WERI-Rb-1 (cell line): ENCODE measurements at regions not wholly inside any gene's neighbourhood (a gene's known extent, or its start where the extent isn't known, plus 50 kb on each side); places are given as distances from the start of the nearest gene placed in this dataset.
"Not testable (repeated sequence)": the region's sequence is repeated elsewhere in the genome, so short reads cannot be mapped to it uniquely, and the experiment has no call there.

Experiments used
- DNase-seq: peaks from one replicate; pipeline ENCODE4 v3.0.0-alpha.2; 2020
- H3K27ac ChIP-seq: fragments of 250-450 bp; sonication (Bioruptor Pico); 2 replicates; pipeline ENCODE4 v1.5.1; 2020; ENCODE audit warnings: mild to moderate bottlenecking, moderate library complexity
- H3K27me3 ChIP-seq: fragments of 250-450 bp; sonication (Bioruptor Pico); 2 replicates; pipeline ENCODE4 v1.5.1; 2021; ENCODE audit warnings: mild to moderate bottlenecking, low read depth, moderate library complexity; ENCODE audit not compliant: insufficient read depth, severe bottlenecking
- H3K36me3 ChIP-seq: fragments of 250-450 bp; sonication (Bioruptor Pico); 2 replicates; pipeline ENCODE4 v1.5.1; 2020; ENCODE audit warnings: mild to moderate bottlenecking, moderate library complexity
- H3K4me3 ChIP-seq: 2 replicates; pipeline ENCODE4 v1.5.1; 2011; ENCODE audit warnings: low read depth, mild to moderate bottlenecking, control low read depth, low read length
- H3K9me3 ChIP-seq: fragments of 250-450 bp; sonication (Bioruptor Pico); 2 replicates; pipeline ENCODE4 v1.5.1; 2021; ENCODE audit warnings: mild to moderate bottlenecking, moderate library complexity; ENCODE audit not compliant: severe bottlenecking
- TF ChIP-seq, protein P1 (sequence below): IDR thresholded peaks from 2 replicates; pipeline ENCODE4 v1.5.1; 2011; ENCODE audit warnings: low read depth, mild to moderate bottlenecking, control low read depth, inconsistent platforms, low read length

DNA sequence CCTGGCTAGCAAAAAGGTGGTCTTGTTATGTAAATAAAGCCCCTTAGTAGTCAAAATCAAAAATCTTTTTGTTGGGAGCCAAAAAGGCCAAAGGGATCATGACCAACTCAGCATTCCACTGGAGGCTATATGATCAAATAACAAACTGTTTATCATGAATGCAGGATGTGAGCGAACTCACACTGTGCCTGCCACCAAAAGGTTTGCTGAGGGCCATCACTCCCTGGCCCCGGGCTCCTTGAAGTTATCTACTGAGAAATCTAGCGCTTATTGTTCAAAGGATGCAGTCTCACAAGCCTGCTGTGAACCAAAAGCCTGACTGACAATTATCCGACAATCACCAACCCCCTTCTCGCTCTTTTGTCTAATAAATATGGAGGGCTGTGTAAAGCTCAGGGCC, 107.2 kb upstream of the DDHD1 start:
- H3K27me3 ChIP-seq, result no peaks in the 10 kb centered on the region
- TF ChIP-seq, protein P1, sequence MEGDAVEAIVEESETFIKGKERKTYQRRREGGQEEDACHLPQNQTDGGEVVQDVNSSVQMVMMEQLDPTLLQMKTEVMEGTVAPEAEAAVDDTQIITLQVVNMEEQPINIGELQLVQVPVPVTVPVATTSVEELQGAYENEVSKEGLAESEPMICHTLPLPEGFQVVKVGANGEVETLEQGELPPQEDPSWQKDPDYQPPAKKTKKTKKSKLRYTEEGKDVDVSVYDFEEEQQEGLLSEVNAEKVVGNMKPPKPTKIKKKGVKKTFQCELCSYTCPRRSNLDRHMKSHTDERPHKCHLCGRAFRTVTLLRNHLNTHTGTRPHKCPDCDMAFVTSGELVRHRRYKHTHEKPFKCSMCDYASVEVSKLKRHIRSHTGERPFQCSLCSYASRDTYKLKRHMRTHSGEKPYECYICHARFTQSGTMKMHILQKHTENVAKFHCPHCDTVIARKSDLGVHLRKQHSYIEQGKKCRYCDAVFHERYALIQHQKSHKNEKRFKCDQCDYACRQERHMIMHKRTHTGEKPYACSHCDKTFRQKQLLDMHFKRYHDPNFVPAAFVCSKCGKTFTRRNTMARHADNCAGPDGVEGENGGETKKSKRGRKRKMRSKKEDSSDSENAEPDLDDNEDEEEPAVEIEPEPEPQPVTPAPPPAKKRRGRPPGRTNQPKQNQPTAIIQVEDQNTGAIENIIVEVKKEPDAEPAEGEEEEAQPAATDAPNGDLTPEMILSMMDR, result no peak
- no peaks in the 10 kb centered on the region for H3K36me3 ChIP-seq
- DNase-seq, result no peak
- H3K27ac ChIP-seq, result no peak overlapping the region
- H3K4me3 ChIP-seq, result no peak overlapping the region
- H3K9me3 ChIP-seq, result peaks cover 3% of the 10 kb centered on the region

DNA sequence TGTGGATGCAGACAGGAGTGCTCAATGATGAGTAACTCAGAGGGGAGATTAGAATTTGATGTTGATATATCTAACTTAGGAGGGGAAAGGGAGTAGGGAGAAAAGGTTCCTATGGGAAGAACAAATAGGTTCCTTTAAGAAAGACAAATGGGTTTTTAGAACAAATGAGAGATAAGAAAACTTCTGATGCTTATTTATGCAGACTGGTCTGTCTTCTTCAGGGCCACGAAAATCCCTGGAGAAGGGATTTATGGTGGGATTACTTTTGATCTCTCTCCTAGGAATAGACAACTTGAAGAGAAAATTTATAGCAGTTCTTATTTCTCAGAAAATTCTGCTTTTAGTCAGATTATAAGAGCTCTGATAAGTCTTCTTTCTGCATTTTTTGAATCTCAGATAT, 99.0 kb upstream of the DDHD1 start:
- DNase-seq, result no peak
- no peak overlapping the region for H3K4me3 ChIP-seq
- H3K9me3 ChIP-seq, result peaks cover 3% of the 10 kb centered on the region
- no peaks in the 10 kb centered on the region for H3K36me3 ChIP-seq
- TF ChIP-seq, protein P1, result no peak
- H3K27ac ChIP-seq, result no peak overlapping the region
- H3K27me3 ChIP-seq, result no peaks in the 10 kb centered on the region

DNA sequence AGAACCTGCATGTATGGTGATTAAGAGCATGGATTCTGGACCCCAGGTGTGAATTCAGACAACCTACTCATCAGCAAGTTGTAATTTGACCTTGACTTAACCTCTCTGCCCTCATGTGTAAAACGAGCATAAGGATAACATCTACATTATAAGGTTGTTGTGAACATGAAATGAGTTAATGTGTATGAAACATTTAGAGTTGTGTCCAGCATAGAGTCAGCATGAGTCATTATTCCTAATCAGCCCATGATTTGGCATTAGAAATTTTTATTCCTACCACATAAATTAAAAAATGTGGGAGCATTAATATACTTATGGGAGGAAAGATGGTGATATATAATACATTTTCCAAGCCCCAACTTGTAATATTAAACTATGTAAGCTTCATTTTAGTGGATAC, 95.9 kb upstream of the DDHD1 start:
- H3K4me3 ChIP-seq, result no peak overlapping the region
- H3K27me3 ChIP-seq, result no peaks in the 10 kb centered on the region
- TF ChIP-seq, protein P1, result no peak
- H3K9me3 ChIP-seq, result no peaks in the 10 kb centered on the region
- no peaks in the 10 kb centered on the region for H3K36me3 ChIP-seq
- no peak for DNase-seq
- H3K27ac ChIP-seq, result no peak overlapping the region

DNA sequence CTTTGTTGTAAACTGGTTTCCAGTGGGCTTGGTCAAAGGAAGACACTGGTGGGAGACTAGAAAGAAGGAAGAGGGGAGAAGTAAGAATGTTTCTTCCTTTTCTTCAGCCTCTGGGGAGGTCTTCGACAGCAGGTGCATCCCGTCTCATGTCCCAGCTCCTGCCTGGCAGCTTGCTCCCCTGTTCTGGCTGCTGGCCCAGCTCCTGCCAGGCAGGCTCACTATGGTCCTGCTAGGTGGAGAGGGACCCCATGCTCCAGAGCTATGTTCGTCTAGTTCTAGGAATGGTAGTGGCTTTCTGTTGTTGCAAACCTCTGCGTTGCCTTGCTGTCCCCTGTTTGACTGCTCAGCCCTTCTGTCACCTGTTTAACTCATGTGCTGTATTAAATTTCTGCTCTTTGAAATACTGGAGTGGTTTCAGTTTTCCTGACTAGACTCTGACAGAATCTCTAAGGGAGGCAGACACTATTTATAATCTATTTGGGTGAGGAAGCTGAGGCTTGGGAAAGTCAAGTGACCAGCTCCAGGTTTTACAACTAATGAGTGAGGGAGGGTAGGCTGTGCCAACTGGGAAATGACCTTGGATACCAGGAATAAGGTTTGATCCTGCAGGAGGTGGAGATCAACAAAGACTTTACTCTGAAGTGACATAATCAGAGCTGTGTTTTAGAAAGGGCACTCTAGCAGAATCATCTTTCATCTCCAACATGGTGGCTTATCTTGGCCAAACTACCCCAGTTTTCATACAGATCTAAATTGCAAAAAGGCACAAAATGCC, 94.7 kb upstream of the DDHD1 start:
- H3K36me3 ChIP-seq, result no peaks in the 10 kb centered on the region
- no peak overlapping the region for H3K27ac ChIP-seq
- no peak overlapping the region for H3K4me3 ChIP-seq
- no peaks in the 10 kb centered on the region for H3K9me3 ChIP-seq
- DNase-seq, result no peak
- no peaks in the 10 kb centered on the region for H3K27me3 ChIP-seq
- TF ChIP-seq, protein P1, result no peak

DNA sequence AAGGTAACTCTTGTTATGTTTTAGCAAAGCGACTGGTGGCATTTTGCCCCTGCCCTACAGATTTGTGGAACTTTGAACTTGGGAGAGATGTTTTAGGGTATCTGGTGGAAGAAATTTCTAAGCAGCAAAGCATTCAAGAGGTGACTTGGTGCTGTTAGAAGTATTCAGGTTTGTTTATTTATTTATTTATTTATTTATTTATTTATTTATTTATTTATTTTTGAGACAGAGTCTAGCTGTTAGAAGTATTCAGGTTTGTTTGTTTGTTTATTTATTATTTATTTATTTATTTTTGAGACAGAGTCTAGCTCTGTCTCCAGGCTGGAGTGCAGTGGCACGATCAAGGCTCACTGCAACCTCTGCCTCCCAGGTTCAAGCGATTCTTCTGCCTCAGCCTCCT, 89.8 kb upstream of the DDHD1 start:
- not testable (repeated sequence) for H3K4me3 ChIP-seq, DNase-seq

DNA sequence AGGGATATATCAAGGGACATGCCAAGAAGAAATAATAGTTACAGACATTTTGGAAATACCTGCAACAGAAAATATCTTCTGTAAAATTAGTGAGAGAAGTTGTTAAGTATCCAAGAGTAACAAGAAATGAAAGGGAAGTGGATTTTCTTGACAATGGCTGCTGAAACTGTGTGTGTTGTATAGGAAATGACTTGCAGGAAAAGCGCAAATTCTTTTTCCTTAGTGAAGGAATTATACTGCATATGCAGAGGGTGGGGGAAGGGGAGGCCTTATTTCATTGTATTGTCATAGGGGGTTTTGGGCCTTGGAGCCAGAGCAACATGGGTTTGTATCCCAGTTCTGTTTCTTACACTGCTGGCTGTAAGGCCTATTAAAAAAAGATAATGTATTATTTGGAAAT, 84.4 kb upstream of the DDHD1 start:
- TF ChIP-seq, protein P1, result no peak
- Histone ChIP-seq H3K27me3 (no peaks in the 10 kb centered on the region), H3K36me3 (no peaks in the 10 kb centered on the region), H3K4me3 (no peak overlapping the region), H3K9me3 (no peaks in the 10 kb centered on the region), H3K27ac (no peak overlapping the region)
- DNase-seq, result no peak

More for the DNA sequence above, 89.8 kb upstream of the DDHD1 start:
- not testable (repeated sequence) for H3K27me3 ChIP-seq, H3K36me3 ChIP-seq, H3K27ac ChIP-seq, H3K9me3 ChIP-seq
